ENCODE measurements at regions not wholly inside any gene's neighbourhood (a gene's known extent, or its start where the extent isn't known, plus 50 kb on each side); places are given as distances from the start of the nearest gene placed in this dataset.

DNA sequence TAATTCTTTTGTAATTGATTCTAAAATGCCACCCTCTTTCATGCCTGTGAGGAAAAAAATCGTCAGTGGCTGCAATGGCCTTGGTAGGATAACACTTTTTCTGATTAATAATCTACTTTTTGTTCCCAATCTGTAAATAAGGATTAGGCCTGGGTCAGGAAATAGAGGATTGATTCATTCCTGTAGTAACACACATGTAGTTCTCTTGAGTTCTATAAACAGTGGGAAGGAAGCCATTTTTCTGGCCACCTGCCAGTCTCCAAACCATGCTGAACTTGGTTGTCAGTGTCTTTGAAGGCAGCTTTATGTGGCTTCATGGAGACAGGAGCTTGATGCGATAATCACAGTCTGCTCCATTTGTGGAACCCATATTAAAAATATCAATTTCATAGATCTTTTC, 169.3 kb upstream of the NFE2L3 start:
- H3K27me3 Mint-ChIP-seq = peaks cover 21% of the 10 kb centered on the region
- no peaks in the 10 kb centered on the region for H3K9me3 Mint-ChIP-seq
- H3K4me3 Mint-ChIP-seq = no peak overlapping the region
- H3K27ac Mint-ChIP-seq = no peak overlapping the region
- H3K36me3 Mint-ChIP-seq = peaks cover 1% of the 10 kb centered on the region
- no peaks in the 10 kb centered on the region for H3K4me1 Mint-ChIP-seq

GRCh38 chr7:25985196-25985595, 166.8 kb upstream of the NFE2L3 start:
- peaks cover 1% of the 10 kb centered on the region for H3K36me3 Mint-ChIP-seq
- H3K4me1 Mint-ChIP-seq = no peaks in the 10 kb centered on the region
- no peak overlapping the region for H3K27ac Mint-ChIP-seq
- no peaks in the 10 kb centered on the region for H3K9me3 Mint-ChIP-seq
- H3K4me3 Mint-ChIP-seq = no peak overlapping the region
- peaks cover 21% of the 10 kb centered on the region for H3K27me3 Mint-ChIP-seq

- no peak overlapping the region for H3K27ac Mint-ChIP-seq
- H3K36me3 Mint-ChIP-seq = no peaks in the 10 kb centered on the region
- no peaks in the 10 kb centered on the region for H3K4me1 Mint-ChIP-seq
- H3K27me3 Mint-ChIP-seq = peaks cover 17% of the 10 kb centered on the region
- no peaks in the 10 kb centered on the region for H3K9me3 Mint-ChIP-seq
- no peak overlapping the region for H3K4me3 Mint-ChIP-seq
Measured at GRCh38 chr7:25988640-25989039, 163.4 kb upstream of the NFE2L3 start.

- no peak overlapping the region for H3K4me3 Mint-ChIP-seq
- H3K4me1 Mint-ChIP-seq = no peaks in the 10 kb centered on the region
- H3K27ac Mint-ChIP-seq = no peak overlapping the region
- no peaks in the 10 kb centered on the region for H3K36me3 Mint-ChIP-seq
- H3K9me3 Mint-ChIP-seq = no peaks in the 10 kb centered on the region
- peaks cover 15% of the 10 kb centered on the region for H3K27me3 Mint-ChIP-seq
Measured at GRCh38 chr7:25989140-25989705, 162.8 kb upstream of the NFE2L3 start.

- no peaks in the 10 kb centered on the region for H3K9me3 Mint-ChIP-seq
- H3K4me3 Mint-ChIP-seq = no peak overlapping the region
- H3K27ac Mint-ChIP-seq = no peak overlapping the region
- no peaks in the 10 kb centered on the region for H3K4me1 Mint-ChIP-seq
- H3K36me3 Mint-ChIP-seq = no peaks in the 10 kb centered on the region
- H3K27me3 Mint-ChIP-seq = peaks cover 12% of the 10 kb centered on the region
Measured at GRCh38 chr7:25994433-25994994, 157.5 kb upstream of the NFE2L3 start.

- Mint-ChIP-seq H3K4me1 (no peaks in the 10 kb centered on the region), H3K36me3 (no peaks in the 10 kb centered on the region), H3K4me3 (no peak overlapping the region), H3K27ac (no peak overlapping the region), H3K27me3 (peaks cover 9% of the 10 kb centered on the region), H3K9me3 (no peaks in the 10 kb centered on the region)
Measured at GRCh38 chr7:25995216-25995615, 156.8 kb upstream of the NFE2L3 start.

DNA sequence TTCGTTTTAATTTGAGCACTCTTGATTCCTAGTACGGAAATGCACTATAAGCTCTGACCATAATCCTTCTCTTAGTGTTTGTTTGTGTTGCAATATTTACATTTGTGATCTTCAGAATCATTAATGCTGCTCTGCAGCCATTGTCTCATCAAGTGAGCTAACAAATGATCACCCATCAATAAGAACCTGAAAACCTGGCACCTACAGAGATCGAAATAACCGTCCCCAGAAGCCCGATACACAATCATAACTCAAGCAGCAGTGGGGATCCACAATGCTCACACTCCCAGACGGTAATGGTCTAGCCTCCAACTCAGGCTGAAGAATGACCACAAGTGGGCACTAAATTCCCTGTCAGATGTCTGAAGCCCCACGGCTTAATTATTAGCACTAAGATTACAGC, 156.0 kb upstream of the NFE2L3 start:
- Mint-ChIP-seq H3K4me1 (no peaks in the 10 kb centered on the region), H3K27me3 (peaks cover 8% of the 10 kb centered on the region), H3K36me3 (no peaks in the 10 kb centered on the region), H3K4me3 (no peak overlapping the region), H3K9me3 (no peaks in the 10 kb centered on the region), H3K27ac (no peak overlapping the region)

GRCh38 chr7:25998499-25998898, 153.5 kb upstream of the NFE2L3 start:
- H3K4me3 Mint-ChIP-seq = no peak overlapping the region
- peaks cover 10% of the 10 kb centered on the region for H3K27me3 Mint-ChIP-seq
- no peaks in the 10 kb centered on the region for H3K36me3 Mint-ChIP-seq
- H3K27ac Mint-ChIP-seq = peak overlapping the region; percentile 15
- no peaks in the 10 kb centered on the region for H3K4me1 Mint-ChIP-seq
- no peaks in the 10 kb centered on the region for H3K9me3 Mint-ChIP-seq

- Mint-ChIP-seq H3K27me3 (peaks cover 10% of the 10 kb centered on the region), H3K4me1 (no peaks in the 10 kb centered on the region), H3K27ac (no peak overlapping the region), H3K9me3 (no peaks in the 10 kb centered on the region), H3K4me3 (no peak overlapping the region), H3K36me3 (no peaks in the 10 kb centered on the region)
Measured at GRCh38 chr7:26000841-26001240, 151.2 kb upstream of the NFE2L3 start.

DNA sequence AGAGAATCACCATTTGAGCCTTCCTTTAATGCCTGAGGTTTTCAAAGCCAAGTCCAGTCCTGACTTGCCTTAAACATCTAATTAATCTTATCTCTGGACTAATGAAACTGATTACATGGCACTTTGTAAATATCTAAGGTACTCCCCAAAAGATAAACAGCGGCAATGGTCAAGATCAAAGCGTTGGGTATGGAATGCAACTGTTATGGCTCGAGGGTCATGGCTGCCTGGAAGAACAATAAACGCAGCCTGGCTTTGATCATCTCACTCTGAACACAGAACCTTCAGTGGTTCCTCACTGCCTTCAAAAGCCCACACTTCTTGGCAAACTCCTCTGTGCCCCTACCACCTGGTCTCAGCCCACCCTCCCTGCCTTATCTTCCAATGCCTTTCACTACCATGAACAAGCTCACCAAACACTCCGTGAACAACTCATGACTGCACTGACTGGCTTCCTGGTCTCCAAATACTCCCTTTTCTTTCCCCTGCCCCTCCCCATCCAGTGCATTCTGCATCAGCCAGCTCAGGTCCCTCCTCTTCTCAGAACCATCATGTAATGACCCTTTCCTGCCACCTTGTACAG, 150.2 kb upstream of the NFE2L3 start:
- H3K9me3 Mint-ChIP-seq = no peaks in the 10 kb centered on the region
- H3K27me3 Mint-ChIP-seq = peaks cover 10% of the 10 kb centered on the region
- H3K36me3 Mint-ChIP-seq = no peaks in the 10 kb centered on the region
- no peaks in the 10 kb centered on the region for H3K4me1 Mint-ChIP-seq
- H3K4me3 Mint-ChIP-seq = no peak overlapping the region
- no peak overlapping the region for H3K27ac Mint-ChIP-seq

DNA sequence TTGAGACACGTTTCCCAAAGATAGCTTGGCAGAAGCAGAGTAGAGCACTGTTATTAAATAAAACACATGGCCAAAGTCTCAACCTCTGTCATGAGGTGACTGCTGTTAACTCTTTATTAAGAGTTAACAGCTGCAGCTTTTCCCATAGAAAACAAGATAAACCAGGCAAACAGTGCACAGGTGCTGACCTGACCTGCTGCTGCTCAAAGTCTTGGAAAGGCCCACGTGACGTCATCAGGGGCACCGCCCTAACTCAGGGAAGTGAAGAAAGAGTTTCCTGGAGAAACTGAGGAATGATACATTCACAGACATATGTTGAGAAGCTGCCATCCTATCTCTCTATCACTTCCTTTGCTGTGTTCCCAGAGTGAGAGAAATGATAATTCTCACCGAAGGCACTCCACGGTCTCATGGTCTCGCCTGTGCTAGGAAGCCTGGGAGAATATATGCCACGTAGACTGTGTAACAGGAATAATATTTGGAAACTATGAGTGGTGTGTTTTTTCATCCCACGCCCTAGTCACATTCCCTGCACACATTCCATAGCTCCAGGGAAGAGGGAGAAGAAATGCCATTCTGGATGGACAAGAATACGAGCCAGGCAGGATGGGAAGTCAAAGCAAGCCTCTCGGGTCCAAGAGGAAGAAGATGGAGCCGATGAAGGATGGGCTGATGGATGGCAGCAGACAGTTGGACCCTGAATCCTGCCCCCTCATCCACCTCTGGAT, 146.2 kb upstream of the NFE2L3 start:
- Mint-ChIP-seq H3K4me3 (no peak overlapping the region), H3K9me3 (no peaks in the 10 kb centered on the region), H3K4me1 (no peaks in the 10 kb centered on the region), H3K27me3 (peaks cover 7% of the 10 kb centered on the region), H3K36me3 (no peaks in the 10 kb centered on the region), H3K27ac (no peak overlapping the region)

- H3K36me3 Mint-ChIP-seq = no peaks in the 10 kb centered on the region
- peaks cover 7% of the 10 kb centered on the region for H3K27me3 Mint-ChIP-seq
- no peaks in the 10 kb centered on the region for H3K9me3 Mint-ChIP-seq
- H3K4me3 Mint-ChIP-seq = no peak overlapping the region
- H3K27ac Mint-ChIP-seq = no peak overlapping the region
- H3K4me1 Mint-ChIP-seq = no peaks in the 10 kb centered on the region
Measured at GRCh38 chr7:26006426-26006825, 145.6 kb upstream of the NFE2L3 start.

- Mint-ChIP-seq H3K9me3 (no peaks in the 10 kb centered on the region), H3K36me3 (no peaks in the 10 kb centered on the region), H3K27ac (no peak overlapping the region), H3K4me1 (no peaks in the 10 kb centered on the region), H3K4me3 (no peak overlapping the region), H3K27me3 (peaks cover 2% of the 10 kb centered on the region)
Measured at GRCh38 chr7:26007510-26007909, 144.5 kb upstream of the NFE2L3 start.

GRCh38 chr7:26008428-26008827, 143.6 kb upstream of the NFE2L3 start:
- H3K27ac Mint-ChIP-seq = no peak overlapping the region

GRCh38 chr7:26011039-26011696, 140.8 kb upstream of the NFE2L3 start:
- H3K9me3 Mint-ChIP-seq = no peaks in the 10 kb centered on the region
- no peak overlapping the region for H3K27ac Mint-ChIP-seq
- H3K27me3 Mint-ChIP-seq = peaks cover 4% of the 10 kb centered on the region
- no peak overlapping the region for H3K4me3 Mint-ChIP-seq
- no peaks in the 10 kb centered on the region for H3K36me3 Mint-ChIP-seq
- H3K4me1 Mint-ChIP-seq = no peaks in the 10 kb centered on the region

More at GRCh38 chr7:26008428-26008827, 143.6 kb upstream of the NFE2L3 start:
- Mint-ChIP-seq H3K4me1 (no peaks in the 10 kb centered on the region), H3K4me3 (no peak overlapping the region), H3K27me3 (peaks cover 1% of the 10 kb centered on the region), H3K36me3 (no peaks in the 10 kb centered on the region), H3K9me3 (no peaks in the 10 kb centered on the region)

Data from activated naive CD4-positive, alpha-beta T cell treated with anti-CD3 and anti-CD28 coated beads, Interleukin-2, amount 50 U/mL, for 24 hours (primary cell).